ENCODE measurements at regions not wholly inside any gene's neighbourhood (a gene's known extent, or its start where the extent isn't known, plus 50 kb on each side); places are given as distances from the start of the nearest gene placed in this dataset.

DNA sequence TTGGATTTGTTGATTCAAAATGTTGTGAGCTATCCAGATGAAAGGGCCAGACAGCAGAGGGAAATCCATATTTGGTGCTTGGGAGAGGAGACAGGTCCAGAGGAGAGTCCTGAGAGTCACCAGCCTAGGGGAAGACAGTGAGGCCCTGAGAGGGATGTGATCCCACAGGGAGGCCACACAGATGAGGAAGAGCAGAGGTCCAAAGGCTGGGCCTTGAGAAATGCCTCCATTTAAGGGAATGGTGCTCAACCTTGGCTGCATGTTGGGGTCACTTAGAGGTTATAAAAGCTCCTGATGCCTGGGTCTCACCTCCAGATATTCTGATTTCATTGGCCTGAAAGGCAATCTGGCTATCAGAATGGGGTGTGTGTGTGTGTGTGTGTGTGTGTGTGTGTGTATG lies 194.9 kb downstream of the UTP18 start:
- DNase-seq, result no peak
- no peaks in the 10 kb centered on the region for H4K20me1 ChIP-seq (ENCODE audit: insufficient read depth)
- no peaks in the 10 kb centered on the region for H3K9me3 ChIP-seq (ENCODE audit: low read depth)
- H3K9me2 ChIP-seq (ENCODE audit: insufficient read depth), result no peaks in the 10 kb centered on the region
- TF ChIP-seq EZH2 (IDR thresholded peaks at IDR 0.05; ENCODE audit: insufficient read depth, poor library complexity, severe bottlenecking), result no peak
- TF ChIP-seq EZH2phosphoT487 (IDR thresholded peaks at IDR 0.05; ENCODE audit: insufficient read depth, low read depth), result no peak
- in situ Hi-C loops (cut with MboI), result no loop called here
- H3K27me3 ChIP-seq (replicated peaks; ENCODE audit: insufficient read depth), result no peaks in the 10 kb centered on the region
- H3K79me2 ChIP-seq (ENCODE audit: insufficient read depth), result no peaks in the 10 kb centered on the region
- no peaks in the 10 kb centered on the region for H3K4me1 ChIP-seq (ENCODE audit: insufficient read depth)
- no peaks in the 10 kb centered on the region for H3K36me3 ChIP-seq (ENCODE audit: low read depth)
- no peak overlapping the region for H3K4me3 ChIP-seq
- no peaks in the 10 kb centered on the region for H3F3A ChIP-seq (ENCODE audit: insufficient read depth)
- no peak overlapping the region for H2AFZ ChIP-seq
- no peak overlapping the region for H3K4me2 ChIP-seq (ENCODE audit: unreplicated experiment)
- H3K9ac ChIP-seq, result no peak overlapping the region
- no peak overlapping the region for H3K27ac ChIP-seq

DNA sequence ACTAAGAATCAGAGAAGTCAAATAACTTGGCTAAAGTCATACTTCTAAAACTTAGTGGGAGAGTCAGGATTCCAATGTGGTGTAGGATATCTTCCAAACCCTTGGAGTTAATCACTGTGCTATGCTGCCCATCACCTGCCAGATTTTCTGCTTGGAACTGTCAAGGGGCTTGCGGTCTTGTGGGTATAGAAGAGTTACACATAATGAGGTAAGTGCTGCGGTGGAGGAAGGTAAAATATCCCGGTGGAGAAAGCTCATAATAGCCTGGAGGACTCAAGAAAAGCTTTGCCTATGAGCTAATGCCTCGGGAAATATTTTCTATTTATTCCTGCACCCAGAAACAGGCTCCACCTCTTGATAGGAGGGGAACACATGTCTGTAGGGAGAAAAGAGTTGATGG lies 195.6 kb downstream of the UTP18 start:
- Histone ChIP-seq H3K79me2 (ENCODE audit: insufficient read depth) (no peaks in the 10 kb centered on the region), H3K4me3 (no peak overlapping the region), H3K36me3 (ENCODE audit: low read depth) (no peaks in the 10 kb centered on the region), H4K20me1 (ENCODE audit: insufficient read depth) (no peaks in the 10 kb centered on the region), H3K4me2 (ENCODE audit: unreplicated experiment) (no peak overlapping the region), H3K9ac (no peak overlapping the region), H3K9me2 (ENCODE audit: insufficient read depth) (no peaks in the 10 kb centered on the region), H3F3A (ENCODE audit: insufficient read depth) (no peaks in the 10 kb centered on the region), H3K27ac (no peak overlapping the region), H3K4me1 (ENCODE audit: insufficient read depth) (no peaks in the 10 kb centered on the region), H3K27me3 (replicated peaks; ENCODE audit: insufficient read depth) (no peaks in the 10 kb centered on the region), H3K9me3 (ENCODE audit: low read depth) (no peaks in the 10 kb centered on the region), H2AFZ (no peak overlapping the region)
- DNase-seq, result no peak
- in situ Hi-C loops (cut with MboI), result no loop called here
- WGBS, 2 experiments (ENCODE audit: low coverage in 1 of 2, low lambda C conversion rate in 2 of 2, missing lambda C conversion rate in 2 of 2), result 36 to 44% methylated on average over 4 of the region's 4 CpGs
- TF ChIP-seq EZH2phosphoT487 (IDR thresholded peaks at IDR 0.05; ENCODE audit: insufficient read depth, low read depth) (no peak), EZH2 (IDR thresholded peaks at IDR 0.05; ENCODE audit: insufficient read depth, poor library complexity, severe bottlenecking) (no peak)

DNA sequence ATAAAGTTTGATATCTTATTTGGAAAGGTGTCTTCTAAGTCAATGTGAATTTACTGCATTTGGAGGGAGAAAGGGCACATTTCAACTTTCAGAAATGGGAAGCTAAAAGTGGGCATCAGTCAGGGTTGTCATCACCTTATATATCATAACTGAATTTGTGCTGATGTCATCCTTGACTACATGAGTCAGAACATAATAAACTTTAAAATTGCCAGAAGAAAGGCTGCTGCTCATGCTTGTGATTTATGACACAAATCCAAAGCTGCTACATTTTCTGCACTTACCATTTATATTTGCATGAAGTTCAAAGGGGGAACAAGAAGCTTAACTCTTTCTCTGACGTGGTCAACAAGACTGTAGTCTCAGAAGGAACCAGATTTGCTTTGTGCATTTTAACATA lies 196.6 kb downstream of the UTP18 start:
- DNase-seq, result no peak
- Histone ChIP-seq H3K9me2 (ENCODE audit: insufficient read depth) (no peaks in the 10 kb centered on the region), H3K9me3 (ENCODE audit: low read depth) (no peaks in the 10 kb centered on the region), H3K4me3 (no peak overlapping the region), H3K4me1 (ENCODE audit: insufficient read depth) (no peaks in the 10 kb centered on the region), H3K36me3 (ENCODE audit: low read depth) (no peaks in the 10 kb centered on the region), H3K27me3 (replicated peaks; ENCODE audit: insufficient read depth) (no peaks in the 10 kb centered on the region), H3K4me2 (ENCODE audit: unreplicated experiment) (no peak overlapping the region), H3K27ac (no peak overlapping the region), H3K9ac (no peak overlapping the region), H2AFZ (no peak overlapping the region), H3F3A (ENCODE audit: insufficient read depth) (no peaks in the 10 kb centered on the region), H3K79me2 (ENCODE audit: insufficient read depth) (no peaks in the 10 kb centered on the region), H4K20me1 (ENCODE audit: insufficient read depth) (no peaks in the 10 kb centered on the region)
- WGBS, 2 experiments (ENCODE audit: low coverage in 1 of 2, low lambda C conversion rate in 2 of 2, missing lambda C conversion rate in 2 of 2), result 0% methylated on average over 1 of the region's 1 CpG
- in situ Hi-C loops (cut with MboI), result no loop called here
- TF ChIP-seq EZH2phosphoT487 (IDR thresholded peaks at IDR 0.05; ENCODE audit: insufficient read depth, low read depth), result no peak
- no peak for TF ChIP-seq EZH2 (IDR thresholded peaks at IDR 0.05; ENCODE audit: insufficient read depth, poor library complexity, severe bottlenecking)

DNA sequence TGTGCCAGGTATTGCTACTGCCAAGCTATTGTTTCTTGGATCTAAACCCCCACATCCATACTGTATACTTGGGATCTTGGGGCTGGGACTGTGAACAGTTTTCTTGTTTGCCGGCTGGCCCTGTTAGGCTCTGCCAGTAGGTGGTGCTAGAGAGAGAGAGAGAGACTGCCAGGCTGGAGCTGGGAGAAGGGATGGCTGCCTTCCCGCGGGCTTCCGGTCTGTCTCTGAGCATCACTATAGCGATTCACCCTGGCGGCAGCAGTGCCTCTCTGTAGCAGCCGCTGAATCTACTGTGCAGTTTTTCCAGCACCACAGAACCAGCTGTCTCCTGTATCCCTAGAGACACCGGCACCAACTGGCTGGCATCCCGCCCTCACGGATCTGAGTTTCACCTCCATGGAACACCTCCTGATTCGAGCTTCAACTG lies 201.2 kb downstream of the UTP18 start:
- WGBS, 2 experiments (ENCODE audit: low coverage in 1 of 2, low lambda C conversion rate in 2 of 2, missing lambda C conversion rate in 2 of 2), result 28 to 29% methylated on average over 11 of the region's 11 CpGs
- Histone ChIP-seq H2AFZ (0 out of 2 replicates have a peak overlapping the region, but pooled peaks have one; percentile 41), H3K4me2 (ENCODE audit: unreplicated experiment) (no peak overlapping the region), H3K9ac (no peak overlapping the region), H3K27me3 (replicated peaks; ENCODE audit: insufficient read depth) (no peaks in the 10 kb centered on the region), H3K9me2 (ENCODE audit: insufficient read depth) (no peaks in the 10 kb centered on the region), H3K4me1 (ENCODE audit: insufficient read depth) (no peaks in the 10 kb centered on the region), H3K4me3 (no peak overlapping the region), H3K27ac (no peak overlapping the region), H3K36me3 (ENCODE audit: low read depth) (no peaks in the 10 kb centered on the region), H3F3A (ENCODE audit: insufficient read depth) (no peaks in the 10 kb centered on the region), H3K9me3 (ENCODE audit: low read depth) (no peaks in the 10 kb centered on the region), H3K79me2 (ENCODE audit: insufficient read depth) (no peaks in the 10 kb centered on the region), H4K20me1 (ENCODE audit: insufficient read depth) (no peaks in the 10 kb centered on the region)
- TF ChIP-seq EZH2 (IDR thresholded peaks at IDR 0.05; ENCODE audit: insufficient read depth, poor library complexity, severe bottlenecking) (no peak), EZH2phosphoT487 (IDR thresholded peaks at IDR 0.05; ENCODE audit: insufficient read depth, low read depth) (no peak)
- DNase-seq, result peak; percentile 89
- in situ Hi-C loops (cut with MboI), result no loop called here

DNA sequence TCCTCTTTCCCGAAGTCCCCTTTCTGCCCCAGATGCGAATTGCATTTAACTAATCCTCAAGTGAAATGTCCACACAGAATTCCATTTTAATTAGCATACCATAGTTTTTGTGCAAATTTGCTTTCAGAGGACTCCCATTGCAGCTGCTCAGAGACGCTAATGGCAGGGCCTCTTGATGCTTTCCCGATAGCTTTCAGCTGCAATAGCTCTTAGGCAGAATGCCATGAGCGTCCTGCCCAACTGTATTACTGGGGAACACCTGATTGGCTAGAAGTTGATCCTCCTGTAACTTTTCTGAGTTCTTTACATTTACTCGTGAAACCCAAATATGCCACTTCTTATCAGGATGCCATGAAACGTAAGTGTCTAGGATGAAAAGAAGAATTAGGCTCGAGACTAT lies 203.0 kb downstream of the UTP18 start:
- in situ Hi-C loops (cut with MboI), result no loop called here
- no peak for TF ChIP-seq EZH2phosphoT487 (IDR thresholded peaks at IDR 0.05; ENCODE audit: insufficient read depth, low read depth)
- TF ChIP-seq EZH2 (IDR thresholded peaks at IDR 0.05; ENCODE audit: insufficient read depth, poor library complexity, severe bottlenecking), result no peak
- H3K4me2 ChIP-seq (ENCODE audit: unreplicated experiment), result no peak overlapping the region
- WGBS, 2 experiments (ENCODE audit: low coverage in 1 of 2, low lambda C conversion rate in 2 of 2, missing lambda C conversion rate in 2 of 2), result 55 to 56% methylated on average over 8 of the region's 8 CpGs
- H3K4me1 ChIP-seq (ENCODE audit: insufficient read depth), result no peaks in the 10 kb centered on the region
- H3K9me2 ChIP-seq (ENCODE audit: insufficient read depth), result no peaks in the 10 kb centered on the region
- no peaks in the 10 kb centered on the region for H3K9me3 ChIP-seq (ENCODE audit: low read depth)
- no peak overlapping the region for H3K27ac ChIP-seq
- no peaks in the 10 kb centered on the region for H3K36me3 ChIP-seq (ENCODE audit: low read depth)
- H3K27me3 ChIP-seq (replicated peaks; ENCODE audit: insufficient read depth), result no peaks in the 10 kb centered on the region
- no peaks in the 10 kb centered on the region for H3K79me2 ChIP-seq (ENCODE audit: insufficient read depth)
- no peaks in the 10 kb centered on the region for H4K20me1 ChIP-seq (ENCODE audit: insufficient read depth)
- no peak overlapping the region for H2AFZ ChIP-seq
- H3F3A ChIP-seq (ENCODE audit: insufficient read depth), result no peaks in the 10 kb centered on the region
- no peak for DNase-seq
- no peak overlapping the region for H3K4me3 ChIP-seq
- no peak overlapping the region for H3K9ac ChIP-seq
